ENCODE measurements at regions not wholly inside any gene's neighbourhood (a gene's known extent, or its start where the extent isn't known, plus 50 kb on each side); places are given as distances from the start of the nearest gene placed in this dataset.

DNA sequence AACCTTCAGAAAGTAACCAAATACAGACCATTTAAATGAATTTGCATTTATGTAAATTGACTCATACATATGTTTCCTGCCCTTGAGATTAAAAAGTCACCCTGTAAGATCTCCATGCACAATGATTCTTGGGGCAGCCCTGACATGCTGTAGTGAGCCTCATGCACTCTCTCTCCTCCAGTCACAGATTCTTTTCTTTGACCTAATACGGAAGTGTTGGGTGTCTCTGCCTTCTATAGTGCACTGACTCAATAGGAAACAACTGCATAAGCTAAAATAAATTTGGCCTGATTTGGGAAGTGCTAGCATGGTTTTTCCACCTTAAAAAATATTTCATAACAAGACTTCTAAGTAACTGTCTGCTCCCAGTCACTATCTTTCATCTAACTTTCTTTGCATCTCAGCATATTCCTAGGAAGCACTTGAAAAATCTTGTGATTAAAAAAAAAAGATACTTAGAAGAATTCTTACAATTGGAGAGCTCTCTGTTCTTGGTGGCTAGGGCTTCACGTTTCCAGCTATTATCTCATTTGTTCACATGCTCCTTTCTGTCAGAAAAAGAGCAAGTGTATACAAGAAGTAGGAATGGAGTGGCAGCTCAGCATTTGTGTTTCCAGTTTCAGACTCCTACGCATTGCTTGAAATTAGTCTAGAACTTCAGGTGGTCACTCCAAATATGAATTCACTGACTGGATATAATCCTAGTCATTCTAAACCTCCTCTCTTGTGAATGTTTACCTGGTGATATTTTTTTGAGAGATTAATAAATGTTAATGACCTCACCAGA lies 207.9 kb upstream of the COL8A1 start:
- ATAC-seq: no peak

DNA sequence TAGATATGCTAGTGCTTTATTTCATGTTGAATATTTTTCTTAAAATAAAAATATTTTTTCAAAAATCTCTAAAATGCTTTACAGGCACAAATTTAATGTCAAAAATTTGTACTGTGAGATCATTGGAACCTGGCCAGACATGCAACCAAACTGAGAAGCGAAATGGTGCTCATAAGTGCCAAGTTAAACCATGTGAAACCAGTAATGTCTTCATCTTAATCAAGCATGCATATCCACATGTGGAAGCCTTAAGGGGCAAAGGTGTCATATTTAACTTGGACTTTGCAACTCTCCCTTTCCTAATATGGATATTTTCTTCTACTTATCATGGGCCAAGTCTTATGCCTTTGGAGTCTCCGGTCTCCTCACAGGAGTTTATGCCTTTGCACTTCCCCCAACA lies 208.9 kb upstream of the COL8A1 start:
- no peak for ATAC-seq

DNA sequence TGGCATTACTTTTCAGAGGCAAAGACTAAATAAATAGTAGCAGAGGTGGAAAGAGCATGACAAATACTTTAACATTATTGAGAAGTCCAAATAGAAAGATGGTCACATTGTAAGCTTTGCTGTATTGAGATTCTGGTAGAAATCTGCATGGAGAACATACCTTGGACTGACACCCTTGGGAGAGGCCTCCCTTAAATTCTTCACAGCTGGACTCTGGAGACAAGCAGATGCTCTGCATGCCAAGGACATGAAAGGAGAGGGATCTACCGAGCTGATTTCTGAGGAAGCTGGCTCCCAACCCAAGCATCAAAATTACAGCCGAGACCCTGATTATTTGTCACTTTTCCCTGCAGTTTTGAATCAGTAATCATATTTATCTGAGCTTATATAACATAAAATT lies 212.5 kb upstream of the COL8A1 start:
- ATAC-seq: no peak

DNA sequence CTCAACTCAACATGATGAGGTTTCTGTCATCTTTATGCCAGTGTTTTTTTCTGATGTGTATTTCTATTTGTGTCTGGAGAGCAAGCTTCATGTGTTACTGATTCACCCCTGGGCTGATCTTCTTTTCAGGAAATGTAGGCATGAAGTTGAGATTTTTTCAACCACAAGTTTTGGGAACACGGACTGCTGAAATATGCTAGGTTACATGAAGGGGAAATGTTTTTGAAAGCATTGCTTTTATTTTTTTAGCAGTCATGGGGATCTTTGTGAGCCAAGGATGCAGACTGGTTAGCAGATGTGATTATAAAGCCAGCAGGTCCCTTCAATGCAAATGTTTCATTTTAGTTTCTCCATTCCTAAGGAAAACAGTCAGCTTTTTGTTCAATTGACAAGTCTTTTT lies 219.3 kb upstream of the COL8A1 start:
- no peak for ATAC-seq

DNA sequence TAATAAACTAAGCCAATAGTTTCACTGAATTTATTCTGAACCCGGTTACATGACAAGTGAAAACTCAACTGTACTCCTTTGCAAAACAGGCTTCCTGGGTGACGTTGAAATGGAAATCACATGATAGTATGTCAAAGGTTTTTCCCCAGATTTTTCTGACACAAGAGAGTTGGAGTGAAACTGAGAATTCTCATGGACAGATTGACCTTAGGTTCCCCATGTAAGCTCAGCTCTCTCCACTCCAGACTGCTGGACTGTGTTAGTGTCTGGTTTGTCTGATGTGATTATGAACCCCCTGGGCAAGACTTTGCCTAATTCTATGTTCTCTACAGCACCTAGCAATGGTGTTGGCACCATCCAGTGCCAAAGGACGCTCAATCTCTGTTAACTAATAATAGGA lies 219.7 kb upstream of the COL8A1 start:
- no peak for ATAC-seq

DNA sequence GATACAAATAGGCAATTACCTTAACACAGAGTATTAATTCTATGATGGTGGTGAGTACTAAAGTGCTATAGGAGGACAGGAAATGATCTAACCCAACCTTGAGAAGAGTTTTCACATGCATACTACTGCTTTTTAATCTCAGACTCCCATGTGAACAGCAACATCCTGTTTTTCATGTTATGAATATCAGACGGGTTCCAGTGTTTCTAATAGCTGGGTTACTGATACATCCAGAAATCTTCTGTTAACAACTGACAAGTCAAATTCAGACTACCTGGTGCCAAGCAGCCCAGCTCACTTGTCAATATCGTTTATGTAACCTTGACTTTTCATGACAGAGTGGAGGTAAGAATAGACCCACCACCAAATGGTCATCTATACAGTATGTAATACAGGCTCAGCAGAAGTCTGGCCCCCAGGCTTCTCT lies 220.2 kb upstream of the COL8A1 start:
- no peak for ATAC-seq

DNA sequence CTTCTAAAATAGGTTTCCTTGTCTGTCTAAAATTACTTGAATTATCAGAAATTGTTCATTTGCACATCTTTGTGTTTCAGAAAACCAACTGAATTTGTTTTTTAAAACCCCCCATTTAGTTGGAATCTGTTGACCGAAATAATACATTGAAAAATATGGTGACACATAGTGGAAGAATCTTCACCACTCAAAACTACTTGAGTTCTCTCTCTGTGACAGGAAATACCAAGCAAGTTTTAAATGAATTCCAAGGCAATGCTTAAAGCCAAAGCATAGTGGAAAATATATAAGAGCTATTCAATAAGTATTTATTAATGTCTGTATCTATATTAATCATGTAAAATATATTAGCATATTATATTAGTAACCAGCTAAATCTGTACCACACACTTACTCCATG lies 224.9 kb upstream of the COL8A1 start:
- no peak for ATAC-seq

DNA sequence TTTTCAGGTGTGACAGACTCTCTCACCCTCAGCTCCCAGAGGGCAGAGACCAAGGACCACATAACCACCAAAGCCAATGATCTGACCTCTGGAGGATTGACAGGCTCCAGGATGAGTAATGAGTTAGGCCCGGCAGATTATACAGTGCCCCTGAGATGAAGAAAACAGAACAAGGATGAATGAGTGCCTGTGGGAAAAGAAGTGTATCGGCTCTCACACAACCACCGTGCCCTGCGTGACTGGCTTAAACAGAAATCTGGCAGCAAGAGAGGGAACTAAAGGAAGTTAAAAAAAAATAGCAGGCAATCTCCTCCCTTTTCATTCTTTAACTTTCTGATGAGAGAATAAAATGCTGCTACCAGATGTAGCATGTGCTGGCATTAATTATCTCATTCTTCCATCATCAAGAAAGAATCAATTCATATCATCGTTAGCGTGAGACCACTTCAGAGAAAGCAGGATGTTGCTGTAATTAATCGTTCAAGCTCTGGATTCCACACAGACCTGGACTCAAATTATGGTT lies 227.5 kb upstream of the COL8A1 start:
- no peak for ATAC-seq

DNA sequence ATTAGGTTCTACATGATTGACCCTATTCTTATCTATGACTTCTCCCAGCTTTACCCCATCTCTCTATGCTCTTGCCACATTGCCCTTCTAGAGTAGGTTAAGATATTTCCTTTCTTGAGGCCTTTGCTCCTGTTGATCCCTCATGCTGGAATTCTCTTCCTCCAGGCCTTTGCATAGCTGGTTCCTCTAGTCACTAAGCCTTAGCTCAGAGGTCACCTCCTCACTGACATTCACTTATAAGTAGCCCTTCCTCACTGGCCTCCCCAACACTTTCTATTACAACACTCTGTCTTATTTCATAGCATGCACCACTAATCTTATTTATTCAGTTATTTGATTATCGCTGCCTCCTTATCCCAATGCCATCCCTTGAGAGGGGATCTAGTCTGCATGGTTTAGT lies 228.4 kb upstream of the COL8A1 start:
- no peak for ATAC-seq

DNA sequence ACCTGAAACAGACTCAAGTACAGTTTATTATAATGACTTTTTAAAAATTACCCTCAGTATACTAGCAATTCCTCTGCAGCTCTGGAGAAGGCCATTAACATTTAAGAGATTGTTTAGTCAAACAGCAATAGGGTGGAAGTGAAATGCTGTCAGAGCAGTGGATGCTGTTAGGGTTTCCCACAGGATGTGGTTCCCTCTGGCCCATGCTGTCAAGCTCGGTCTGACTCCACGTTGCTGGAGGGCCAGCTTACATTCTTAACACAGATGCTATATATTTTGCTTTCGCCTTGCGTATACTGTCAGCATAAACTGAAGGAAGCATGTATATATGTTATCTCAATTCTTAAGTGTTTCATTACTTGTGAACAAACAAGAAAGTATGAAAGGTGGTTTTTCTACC lies 231.1 kb upstream of the COL8A1 start:
- no peak for ATAC-seq

DNA sequence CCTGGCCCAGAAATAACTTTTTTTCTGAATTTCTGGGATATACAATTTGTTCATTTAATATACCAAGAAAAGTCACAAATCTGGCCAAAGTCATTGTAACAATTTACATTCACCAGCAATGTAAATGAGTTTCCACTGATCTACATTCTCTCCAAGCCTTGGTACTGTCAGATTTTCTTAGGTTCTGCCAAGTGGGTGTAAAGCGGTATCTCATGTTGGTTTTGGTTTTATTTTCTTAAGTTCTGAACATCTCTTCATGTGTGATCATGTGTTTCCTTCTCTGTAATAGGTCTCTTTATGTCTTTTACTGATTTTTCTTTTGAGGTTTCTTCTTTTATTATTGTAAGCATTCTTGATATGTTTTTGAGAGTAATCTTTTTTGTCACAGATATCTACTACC lies 235.6 kb upstream of the COL8A1 start:
- no peak for ATAC-seq

DNA sequence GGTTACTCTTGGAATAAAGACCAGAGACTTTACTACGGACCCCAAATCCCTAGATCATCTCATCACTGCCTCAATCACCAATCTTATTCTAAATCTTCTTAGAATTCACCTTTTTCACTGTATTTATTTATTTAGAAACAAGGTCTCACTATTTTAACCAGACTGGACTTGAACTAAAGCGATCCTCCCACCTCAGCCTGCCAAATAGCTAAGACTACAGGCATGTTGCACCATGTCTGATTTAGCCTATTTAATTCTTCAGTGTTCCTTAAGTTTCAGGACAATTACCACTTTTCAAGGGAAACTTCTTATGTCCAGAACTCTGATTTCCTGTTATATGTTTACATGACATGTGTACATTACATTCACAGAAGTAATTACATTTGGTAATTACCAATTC lies 238.0 kb upstream of the COL8A1 start:
- peak; percentile 52 for ATAC-seq

DNA sequence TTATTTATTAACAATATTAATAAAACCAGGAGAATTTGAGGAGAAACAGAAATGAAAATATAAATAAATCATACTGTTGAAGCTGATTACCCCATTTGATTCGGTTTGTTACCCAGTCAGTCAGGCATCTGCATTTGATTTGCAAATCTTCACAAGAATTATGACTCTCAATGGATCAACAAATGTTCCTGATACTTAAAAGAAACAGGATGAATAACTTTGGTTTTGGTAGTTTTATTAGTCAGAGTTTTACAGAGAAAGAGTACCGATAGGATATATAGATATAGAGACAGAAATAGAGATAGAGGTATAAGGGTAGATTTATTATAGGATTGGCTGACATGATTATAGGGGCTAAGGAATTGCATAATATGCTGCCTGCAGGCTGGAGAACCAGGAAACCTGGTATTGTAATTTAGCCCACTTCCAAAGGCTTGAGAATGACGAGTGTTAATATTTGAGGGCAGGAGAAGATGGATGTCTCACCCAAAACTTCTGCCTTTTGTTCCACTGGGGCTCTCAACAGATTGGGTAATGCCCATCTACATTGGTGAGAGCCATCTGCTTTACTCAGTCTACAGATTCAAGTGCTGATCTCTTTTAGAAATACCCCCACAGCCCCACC lies 241.6 kb upstream of the COL8A1 start:
- ATAC-seq: no peak

DNA sequence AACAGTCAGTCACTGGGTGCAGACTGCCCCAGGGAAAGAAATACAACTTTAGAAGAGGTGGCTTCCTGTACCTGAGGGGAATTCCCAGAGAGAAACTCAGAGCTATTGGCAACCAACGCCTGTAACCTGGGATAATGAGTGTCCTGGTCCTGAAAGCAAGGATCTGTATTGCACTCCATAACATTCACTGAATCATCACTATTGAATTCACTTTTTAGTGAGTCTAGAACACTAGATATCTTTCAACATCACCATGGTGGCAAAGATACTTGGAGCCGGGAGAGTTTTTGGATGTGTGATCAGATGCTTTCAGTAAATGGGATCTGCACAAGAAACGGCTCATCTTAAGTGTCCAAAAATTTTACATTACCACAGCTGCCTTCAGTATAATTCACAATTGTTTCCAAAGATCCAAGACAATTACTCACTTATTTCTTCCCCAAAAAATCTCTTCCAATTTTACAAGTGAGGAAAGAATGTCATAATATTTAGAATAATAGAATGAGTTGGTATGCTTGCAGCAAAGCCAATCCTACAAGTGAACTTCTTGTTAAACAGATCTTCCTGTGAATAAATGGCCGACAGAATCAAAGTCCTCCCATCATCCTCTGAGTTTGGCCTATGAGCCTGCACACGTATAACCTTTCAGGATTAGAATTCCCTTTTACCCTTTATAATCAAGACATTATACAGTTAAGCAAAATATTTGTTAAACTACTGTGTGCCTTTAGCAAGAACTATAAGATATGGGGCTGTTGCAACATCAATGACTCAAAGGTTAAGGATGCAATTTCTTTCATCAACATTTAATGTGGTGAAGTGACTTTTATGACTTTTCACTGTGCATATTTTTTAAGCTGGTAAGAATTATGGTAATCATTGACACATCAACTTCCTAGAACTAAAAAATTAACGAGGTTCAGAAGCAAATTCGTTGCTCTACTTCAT lies 243.3 kb upstream of the COL8A1 start:
- ATAC-seq: peak; percentile 73

DNA sequence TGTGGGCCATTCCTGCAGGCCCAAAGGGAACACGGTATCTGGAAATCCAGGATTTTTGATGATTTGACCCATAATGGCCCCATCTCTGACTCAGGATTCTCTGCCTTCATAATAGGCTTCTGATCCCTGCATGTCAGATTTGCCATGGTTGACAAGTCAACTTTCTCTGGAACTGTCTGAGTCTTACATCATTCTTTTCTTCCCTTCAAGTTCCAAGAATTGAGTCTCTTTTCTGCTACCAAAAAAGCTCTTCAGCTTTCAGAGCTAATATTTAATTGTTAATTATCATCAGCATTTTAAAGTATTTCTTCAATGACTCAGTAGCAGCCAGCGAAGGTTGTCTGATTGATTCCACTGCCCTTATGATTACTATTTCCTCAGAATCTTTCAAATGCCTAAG lies 244.4 kb upstream of the COL8A1 start:
- ATAC-seq: no peak

DNA sequence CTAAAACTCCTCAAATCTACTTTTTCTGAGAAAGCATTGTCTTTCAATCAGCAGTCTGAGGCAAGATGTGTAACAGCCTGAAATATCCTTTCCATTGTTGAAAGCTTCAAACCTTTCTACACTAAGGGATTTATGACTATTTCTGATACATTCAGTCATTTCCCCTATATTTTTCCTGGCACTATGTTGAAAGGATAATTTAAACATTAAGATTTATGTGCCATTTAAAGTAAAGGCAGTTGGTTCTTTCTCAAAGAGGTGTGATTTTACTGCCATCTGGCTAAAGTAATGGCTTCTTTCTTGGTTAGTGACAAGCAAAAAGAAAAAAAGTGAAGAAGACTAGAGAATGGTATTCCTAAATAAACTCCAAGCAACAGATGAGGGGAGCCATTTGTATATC lies 249.6 kb upstream of the COL8A1 start:
- ATAC-seq: no peak

DNA sequence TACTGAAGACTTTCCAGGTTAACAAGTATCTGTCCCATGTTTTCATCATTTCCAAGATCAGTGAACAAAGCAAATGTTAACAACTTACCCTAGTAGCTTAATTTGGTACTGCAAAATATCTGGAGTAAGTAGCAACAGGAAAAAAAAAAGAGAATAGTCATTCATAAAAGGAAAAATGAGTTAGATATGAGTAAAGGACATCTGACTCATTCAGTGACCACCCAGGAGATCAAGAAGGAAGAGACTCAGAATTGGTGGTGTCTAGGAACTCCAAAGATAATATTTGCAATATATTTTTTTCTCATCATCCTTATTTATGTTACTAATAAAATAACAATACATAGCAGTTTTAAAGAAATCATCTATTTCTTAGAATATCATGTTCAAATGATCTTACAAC lies 253.8 kb upstream of the COL8A1 start:
- no peak for ATAC-seq

DNA sequence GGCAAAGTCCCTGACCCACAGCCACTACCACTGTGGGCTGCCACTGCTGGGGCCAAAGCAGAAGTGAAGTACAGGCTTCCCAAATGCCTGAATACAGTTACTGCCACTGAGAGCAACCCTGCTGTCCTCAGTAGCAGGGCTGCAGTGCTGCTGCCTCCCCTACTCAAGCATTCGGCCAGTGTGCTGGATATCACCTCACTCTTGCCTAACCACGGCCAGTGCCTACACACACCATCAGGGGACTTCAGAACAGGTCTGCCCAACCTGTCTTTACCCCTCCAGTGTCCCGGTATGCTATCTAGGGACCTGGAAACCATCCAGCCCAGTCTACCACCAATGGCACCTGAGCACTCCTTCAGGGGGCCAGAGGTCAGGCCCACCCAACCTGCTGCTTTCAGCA lies 261.5 kb upstream of the COL8A1 start:
- ATAC-seq: no peak

DNA sequence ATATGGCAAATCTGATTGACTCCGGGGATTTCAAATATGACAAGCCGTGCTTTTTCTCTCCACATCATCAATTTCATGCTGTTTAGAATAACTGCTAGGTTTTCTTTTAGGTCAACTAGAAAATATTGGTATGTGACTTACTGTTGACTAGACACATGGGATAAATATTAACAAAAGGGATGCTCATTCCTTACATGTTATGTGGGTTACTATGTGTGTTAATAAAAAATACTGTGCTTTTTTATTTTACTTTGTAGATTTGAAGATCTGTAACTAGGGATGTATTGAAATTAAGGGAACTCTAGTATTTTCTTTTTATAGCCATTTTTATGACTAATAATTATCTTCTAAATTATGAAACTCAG lies 264.6 kb upstream of the COL8A1 start:
- ATAC-seq: no peak

DNA sequence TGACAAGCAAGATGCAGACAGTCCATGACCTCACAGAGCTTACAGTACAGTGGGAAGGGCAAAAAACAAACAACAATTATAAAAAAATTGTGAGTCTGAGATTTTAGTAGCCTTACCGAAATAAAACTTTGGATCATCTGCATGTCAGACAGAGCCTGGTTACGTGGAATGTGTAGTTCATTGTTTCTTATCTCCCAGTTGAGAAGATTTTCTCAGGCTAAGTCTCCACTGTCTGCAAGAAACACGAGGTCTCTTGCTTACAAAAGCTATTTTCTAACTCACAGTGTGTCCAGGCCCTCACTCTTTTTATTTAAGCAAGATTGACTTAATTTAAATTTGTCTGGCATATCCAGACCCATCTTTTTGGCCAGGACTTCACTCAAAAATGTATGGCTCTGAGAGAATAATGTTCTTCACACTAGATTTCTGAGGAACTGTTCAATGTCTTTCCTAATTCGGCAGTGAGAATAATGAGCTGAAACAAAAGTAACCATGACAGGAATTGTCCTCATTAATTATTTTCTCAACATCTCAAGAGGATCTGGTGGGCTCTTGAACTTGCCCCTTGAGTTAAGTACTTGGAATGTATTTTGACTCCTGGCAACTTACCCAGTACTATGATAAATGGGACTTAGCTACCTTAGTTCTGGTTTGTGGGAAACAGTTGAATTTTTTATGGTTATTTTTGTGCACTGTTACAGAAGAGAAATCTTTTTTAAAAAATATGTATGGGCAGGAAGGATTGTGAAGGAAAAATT lies 265.1 kb upstream of the COL8A1 start:
- ATAC-seq: no peak

DNA sequence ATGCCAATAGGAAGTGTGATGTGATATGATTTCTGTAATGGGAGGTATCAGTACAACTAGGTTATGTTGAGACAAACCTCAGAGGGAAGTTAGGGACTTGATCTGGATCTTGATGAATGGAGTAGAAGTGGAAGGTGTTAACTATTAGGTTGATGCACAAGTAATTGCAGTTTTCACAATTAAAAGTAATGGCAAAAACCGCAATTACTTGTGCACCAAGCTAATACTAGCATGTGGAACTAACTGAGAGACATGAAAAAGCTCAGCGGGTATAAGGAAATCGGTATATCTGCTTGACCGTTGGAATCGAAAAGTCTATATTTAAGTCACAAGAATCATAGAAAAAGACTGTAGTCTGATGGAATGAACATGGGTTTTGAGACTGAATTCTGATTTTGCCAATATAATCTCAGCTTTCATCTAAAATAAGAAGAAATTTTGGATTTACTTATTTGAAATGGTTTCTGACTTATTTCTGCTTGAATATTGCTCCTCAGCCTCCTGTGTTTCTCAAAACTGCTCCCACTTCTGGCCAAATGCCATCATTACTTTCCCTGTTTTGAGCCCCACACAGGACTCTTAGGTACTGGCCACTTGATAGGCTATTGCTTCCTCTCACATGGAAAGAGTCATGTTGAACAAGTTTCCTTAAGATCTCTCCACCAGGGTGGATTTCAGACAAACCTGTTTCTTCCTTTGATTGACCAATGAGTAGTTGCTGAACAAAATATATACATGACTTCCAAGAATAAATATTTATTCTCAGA lies 271.5 kb upstream of the COL8A1 start:
- no peak for ATAC-seq

DNA sequence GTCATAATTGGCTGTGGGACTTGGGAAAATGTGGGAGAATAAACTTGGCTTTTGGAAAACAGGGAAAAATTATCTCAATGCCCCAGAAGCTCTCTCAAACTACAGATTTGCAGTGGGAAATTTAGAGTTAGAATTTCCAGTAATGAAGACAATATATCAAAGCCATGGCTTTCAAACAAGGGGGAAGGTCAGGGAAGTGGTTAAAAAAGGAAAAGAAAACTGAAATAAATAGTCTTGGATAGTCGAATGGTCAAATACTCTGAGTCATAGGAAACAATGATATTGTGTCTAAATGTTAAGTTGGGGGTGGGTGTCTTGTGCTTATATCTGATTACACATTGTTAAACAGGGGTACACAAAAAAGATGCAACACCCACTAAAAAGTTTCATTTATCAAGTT lies 272.4 kb upstream of the COL8A1 start:
- no peak for ATAC-seq

All from esophagus mucosa (tissue), 1 donor.